Suppressor macrophage treated with lipopolysaccharide for 1 hour (primary cell): ENCODE measurements at regions not wholly inside any gene's neighbourhood (a gene's known extent, or its start where the extent isn't known, plus 50 kb on each side); places are given as distances from the start of the nearest gene placed in this dataset.

Experiments
- DNase-seq, 3 donors: peaks; one replicate each; pipeline ENCODE4 v3.0.0-alpha.2; 2020 to 2022

GRCh38 chr3:107242579-107242978 lies 134.7 kb upstream of the CCDC54 start:
- DNase-seq = no peak

- no peak for DNase-seq
Measured at GRCh38 chr3:107247116-107247515, 130.1 kb upstream of the CCDC54 start.

GRCh38 chr3:107249132-107249531 lies 128.1 kb upstream of the CCDC54 start:
- DNase-seq = no peak

GRCh38 chr3:107250221-107250620 lies 127.0 kb upstream of the CCDC54 start:
- DNase-seq = no peak

GRCh38 chr3:107251819-107252218 lies 125.4 kb upstream of the CCDC54 start:
- DNase-seq = no peak

GRCh38 chr3:107256963-107257362 lies 120.3 kb upstream of the CCDC54 start:
- DNase-seq = no peak

GRCh38 chr3:107258300-107258699 lies 118.9 kb upstream of the CCDC54 start:
- no peak for DNase-seq

- DNase-seq = no peak
Measured at GRCh38 chr3:107260207-107260606, 117.0 kb upstream of the CCDC54 start.

- peak in 2 of 3 donors; percentile 8 to 41 for DNase-seq
Measured at GRCh38 chr3:107263269-107264021, 113.8 kb upstream of the CCDC54 start.

GRCh38 chr3:107264888-107265287 lies 112.4 kb upstream of the CCDC54 start:
- DNase-seq = no peak

GRCh38 chr3:107265526-107265925 lies 111.7 kb upstream of the CCDC54 start:
- DNase-seq = no peak

- no peak for DNase-seq
Measured at GRCh38 chr3:107268469-107268868, 108.8 kb upstream of the CCDC54 start.

- no peak for DNase-seq
Measured at GRCh38 chr3:107269136-107269535, 108.1 kb upstream of the CCDC54 start.

- peak; percentile 14 to 71 (median 64) for DNase-seq
Measured at GRCh38 chr3:107271787-107272387, 105.4 kb upstream of the CCDC54 start.

- no peak for DNase-seq
Measured at GRCh38 chr3:107272471-107272870, 104.8 kb upstream of the CCDC54 start.

- no peak for DNase-seq
Measured at GRCh38 chr3:107272885-107273284, 104.4 kb upstream of the CCDC54 start.

GRCh38 chr3:107273771-107274170 lies 103.5 kb upstream of the CCDC54 start:
- no peak for DNase-seq

GRCh38 chr3:107275511-107275910 lies 101.7 kb upstream of the CCDC54 start:
- no peak for DNase-seq

- DNase-seq = no peak
Measured at GRCh38 chr3:107283948-107284347, 93.3 kb upstream of the CCDC54 start.

GRCh38 chr3:107284612-107285011 lies 92.6 kb upstream of the CCDC54 start:
- no peak for DNase-seq

- DNase-seq = no peak
Measured at GRCh38 chr3:107285197-107285596, 92.0 kb upstream of the CCDC54 start.

- DNase-seq = no peak
Measured at GRCh38 chr3:107289354-107289753, 87.9 kb upstream of the CCDC54 start.

- DNase-seq = no peak
Measured at GRCh38 chr3:107294117-107294516, 83.1 kb upstream of the CCDC54 start.

- DNase-seq = no peak
Measured at GRCh38 chr3:107297597-107297996, 79.6 kb upstream of the CCDC54 start.

- no peak for DNase-seq
Measured at GRCh38 chr3:107307205-107307604, 70.0 kb upstream of the CCDC54 start.
